ENCODE measurements at regions not wholly inside any gene's neighbourhood (a gene's known extent, or its start where the extent isn't known, plus 50 kb on each side); places are given as distances from the start of the nearest gene placed in this dataset.

DNA sequence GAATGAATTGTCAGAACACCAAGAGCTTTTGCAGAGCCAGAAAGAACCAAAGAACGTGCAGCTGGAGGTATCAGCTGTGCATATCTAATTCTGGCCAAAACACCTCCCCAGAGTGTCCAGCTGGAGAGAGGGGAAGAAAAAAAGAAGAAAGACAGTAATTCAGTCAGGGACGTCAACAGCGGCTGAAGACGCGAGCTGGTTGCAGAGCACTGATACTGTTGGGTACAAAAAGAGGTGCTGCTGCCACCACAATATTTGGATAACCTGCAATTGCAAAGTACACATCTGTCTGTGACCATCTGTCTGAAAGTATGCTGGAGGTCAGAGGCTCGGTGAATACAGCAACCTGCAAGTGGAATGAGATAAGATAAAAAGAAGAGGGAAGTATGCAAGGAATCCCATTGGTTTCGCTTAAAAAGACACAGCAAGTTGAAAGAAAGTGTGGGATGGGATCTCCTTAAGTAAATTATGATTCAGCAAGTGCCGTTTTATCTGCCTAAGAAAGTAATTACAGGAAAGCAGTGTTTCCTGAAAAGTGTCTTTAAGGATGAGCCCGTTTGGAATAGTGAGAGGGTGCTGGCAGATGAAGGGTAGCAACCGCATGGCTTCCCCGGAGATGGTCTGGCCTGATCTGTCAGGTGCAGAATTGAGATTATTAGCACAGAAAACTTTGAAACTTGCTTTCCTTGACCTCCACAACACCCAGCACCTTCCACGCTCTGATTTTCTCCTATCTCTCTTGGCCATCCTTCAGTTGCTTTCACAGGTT is 189.9 kb upstream of the PRDM1 start:
- WGBS (ENCODE audit: low lambda C conversion rate): under 1% methylated on average over 9 of the region's 12 CpGs
- Histone ChIP-seq H3K4me1 (ENCODE audit: insufficient read depth, low read length) (peaks cover 15% of the 10 kb centered on the region), H2AFZ (ENCODE audit: low read length) (no peak overlapping the region), H3K4me3 (replicated peaks in 1 of 3; ENCODE audit: insufficient read depth in 1 of 3, low read depth in 2 of 3, low read length in 3 of 3) (no peak overlapping the region), H3K9ac (ENCODE audit: insufficient read depth, low read depth, low read length) (no peak overlapping the region), H3K4me2 (ENCODE audit: low read depth, low read length) (0 out of 2 replicates have a peak overlapping the region, but pooled peaks have one; percentile 1), H4K20me1 (ENCODE audit: insufficient read depth, low read length) (no peaks in the 10 kb centered on the region), H3K36me3 (replicated peaks in 1 of 2; ENCODE audit: control insufficient read depth in 1 of 2, insufficient read depth in 2 of 2, low read length in 2 of 2) (no peaks in the 10 kb centered on the region), H3K79me2 (ENCODE audit: insufficient read depth, low read length) (no peaks in the 10 kb centered on the region), H3K9me3 (ENCODE audit: low read length) (no peaks in the 10 kb centered on the region), H3K27me3 (ENCODE audit: control insufficient read depth in 1 of 2, insufficient read depth in 2 of 2, low read length in 2 of 2) (peaks cover 0 to 10% of the 10 kb centered on the region in 2 experiments; a peak in 1 of 5 replicates), H3K27ac (ENCODE audit: extremely low read length, insufficient read depth, low read length) (no peak overlapping the region)
- ChIA-PET CTCF (ENCODE audit: low intra/inter-chr PET ratio, low total read pairs) (no interaction called here), POLR2A (no interaction called here)
- no peak for FAIRE-seq
- peak; percentile 39; the same call in 2 of the 3 replicates for ATAC-seq
- DNase-seq (ENCODE audit: low spot score): peak; percentile 34
- intact Hi-C loops (cut with micrococcal nuclease; ENCODE audit: unreplicated experiment): no loop called here
- in situ Hi-C loops (cut with HindIII; ENCODE audit: extremely low pct_ligation_motif_present, low pct_unique_long_range_greater_than_20kb): no loop called here
- BruUV-seq (replicated peaks): no TSS peak
- TF ChIP-seq BCL6 (CRISPR knock-in tag; IDR thresholded peaks at IDR 0.05): peak; percentile 24; the same call in 1 of the 2 replicates
- no peak for TF ChIP-seq SOX13 (IDR thresholded peaks at IDR 0.05)
- TF ChIP-seq SOX13 (CRISPR knock-in tag; conservative IDR thresholded peaks at IDR 0.05 in 1 of 2, IDR thresholded peaks at IDR 0.05 in 1 of 2): peak in 1 of 2 experiments; percentile 18; a peak in 1 of 4 replicates
- no peak for TF ChIP-seq FOXA1 (IDR thresholded peaks at IDR 0.05)
- 0 out of 2 replicates have a peak, but pooled peaks have one; percentile 31 for TF ChIP-seq FOXA1 (CRISPR knock-in tag; IDR thresholded peaks at IDR 0.05)
- no peak for TF ChIP-seq CBX2 (IDR thresholded peaks at IDR 0.05; ENCODE audit: low read depth, low read length)
- no peak for TF ChIP-seq CBX2 (CRISPR knock-in tag; IDR thresholded peaks at IDR 0.05; ENCODE audit: low read depth)
- 0 out of 2 replicates have a peak, but pooled peaks have one; percentile 25 for TF ChIP-seq ZSCAN31 (CRISPR knock-in tag; IDR thresholded peaks at IDR 0.05; ENCODE audit: low read depth)
- peak; percentile 65; the same call in 1 of the 2 replicates for TF ChIP-seq NR2F6 (IDR thresholded peaks at IDR 0.05)
- 0 out of 2 replicates have a peak, but pooled peaks have one; percentile 17 for TF ChIP-seq NR2F6 (CRISPR knock-in tag; IDR thresholded peaks at IDR 0.05)
- no peak for TF ChIP-seq ZNF629 (CRISPR knock-in tag; conservative IDR thresholded peaks at IDR 0.05)
- TF ChIP-seq NR2F2 (IDR thresholded peaks at IDR 0.05; ENCODE audit: borderline replicate concordance, low read depth): peak; percentile 56; the same call in 1 of the 2 replicates
